ENCODE measurements at regions not wholly inside any gene's neighbourhood (a gene's known extent, or its start where the extent isn't known, plus 50 kb on each side); places are given as distances from the start of the nearest gene placed in this dataset.

DNA sequence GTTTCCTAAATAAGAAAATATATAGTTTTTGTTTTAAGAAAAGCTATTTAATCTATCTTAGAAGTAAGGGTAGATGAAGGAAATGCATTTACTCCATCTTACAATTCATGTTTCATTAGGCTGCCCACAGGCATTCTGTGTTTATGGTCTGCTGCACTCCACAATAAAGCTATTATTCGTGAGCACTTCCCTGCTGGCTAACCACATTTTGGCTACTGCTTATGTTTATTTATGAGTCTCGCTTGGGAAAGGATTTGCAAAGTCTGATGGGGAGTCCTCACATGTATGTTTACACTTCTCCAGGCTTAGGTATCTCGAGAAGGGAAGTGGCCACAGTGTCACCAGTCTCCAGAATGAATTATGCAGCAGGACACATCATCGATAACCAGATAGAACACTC, 260.8 kb upstream of the VCX start:
- Histone ChIP-seq H3K23ac (ENCODE audit: insufficient read length, low read depth, low read length) (no peak overlapping the region), H2AK5ac (ENCODE audit: insufficient read length, low read length) (no peak overlapping the region), H3K14ac (ENCODE audit: insufficient read depth, low read length) (no peak overlapping the region), H3K4me1 (ENCODE audit: insufficient read depth, low read length) (no peaks in the 10 kb centered on the region), H3K27me3 (ENCODE audit: insufficient read depth, low read length) (no peaks in the 10 kb centered on the region), H3T11ph (ENCODE audit: low read length) (no peak overlapping the region), H4K8ac (replicated peaks; ENCODE audit: insufficient read length, low read depth, low read length) (no peak overlapping the region), H3K4me2 (ENCODE audit: insufficient read depth, insufficient read length, low read length) (no peak overlapping the region), H3K23me2 (ENCODE audit: insufficient read length, low read depth, low read length, poor library complexity, severe bottlenecking) (no peaks in the 10 kb centered on the region), H3K18ac (ENCODE audit: insufficient read length, low read depth, low read length) (no peak overlapping the region), H2BK15ac (ENCODE audit: low read depth, low read length) (no peak overlapping the region), H3K9me3 (ENCODE audit: control insufficient read depth, low read depth, low read length) (no peaks in the 10 kb centered on the region), H2BK20ac (ENCODE audit: low read depth, low read length, poor library complexity, severe bottlenecking) (no peak overlapping the region), H2BK12ac (ENCODE audit: insufficient read length, low read depth, low read length) (no peak overlapping the region), H4K20me1 (ENCODE audit: control insufficient read depth, insufficient read depth, insufficient read length) (no peaks in the 10 kb centered on the region), H4K5ac (ENCODE audit: insufficient read length, low read depth, low read length) (no peak overlapping the region), H3K9ac (ENCODE audit: extremely low read depth, insufficient read length, low read length) (no peak overlapping the region), H3K27ac (ENCODE audit: insufficient read length, low read depth, low read length) (no peak overlapping the region), H3K79me1 (ENCODE audit: insufficient read depth, low read depth, low read length, poor library complexity, severe bottlenecking) (no peaks in the 10 kb centered on the region), H3K56ac (ENCODE audit: insufficient read length, low read depth, low read length) (no peak overlapping the region), H3K4ac (ENCODE audit: low read depth, low read length) (no peak overlapping the region), H3K79me2 (ENCODE audit: insufficient read depth, low read length) (no peaks in the 10 kb centered on the region), H4K91ac (ENCODE audit: insufficient read length, low read depth, low read length) (no peak overlapping the region), H2AFZ (ENCODE audit: low read length) (no peak overlapping the region), H2BK120ac (ENCODE audit: low read depth, low read length, poor library complexity, severe bottlenecking) (no peak overlapping the region), H2BK5ac (ENCODE audit: insufficient read length, low read length) (no peak overlapping the region)
- WGBS (ENCODE audit: extremely low coverage, insufficient read length, low lambda C conversion rate), result no CpG with 5 or more reads among the region's 4 CpGs
- H3K36me3 Mint-ChIP-seq (ENCODE audit: insufficient read depth in 1 of 3, low read depth in 3 of 3), result no peaks in the 10 kb centered on the region
- H3K27ac Mint-ChIP-seq, result no peak overlapping the region
- TF ChIP-seq, protein P1, sequence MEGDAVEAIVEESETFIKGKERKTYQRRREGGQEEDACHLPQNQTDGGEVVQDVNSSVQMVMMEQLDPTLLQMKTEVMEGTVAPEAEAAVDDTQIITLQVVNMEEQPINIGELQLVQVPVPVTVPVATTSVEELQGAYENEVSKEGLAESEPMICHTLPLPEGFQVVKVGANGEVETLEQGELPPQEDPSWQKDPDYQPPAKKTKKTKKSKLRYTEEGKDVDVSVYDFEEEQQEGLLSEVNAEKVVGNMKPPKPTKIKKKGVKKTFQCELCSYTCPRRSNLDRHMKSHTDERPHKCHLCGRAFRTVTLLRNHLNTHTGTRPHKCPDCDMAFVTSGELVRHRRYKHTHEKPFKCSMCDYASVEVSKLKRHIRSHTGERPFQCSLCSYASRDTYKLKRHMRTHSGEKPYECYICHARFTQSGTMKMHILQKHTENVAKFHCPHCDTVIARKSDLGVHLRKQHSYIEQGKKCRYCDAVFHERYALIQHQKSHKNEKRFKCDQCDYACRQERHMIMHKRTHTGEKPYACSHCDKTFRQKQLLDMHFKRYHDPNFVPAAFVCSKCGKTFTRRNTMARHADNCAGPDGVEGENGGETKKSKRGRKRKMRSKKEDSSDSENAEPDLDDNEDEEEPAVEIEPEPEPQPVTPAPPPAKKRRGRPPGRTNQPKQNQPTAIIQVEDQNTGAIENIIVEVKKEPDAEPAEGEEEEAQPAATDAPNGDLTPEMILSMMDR (conservative IDR thresholded peaks at IDR 0.05), result no peak
- no peak overlapping the region for H3K4me3 Mint-ChIP-seq
- H3K27me3 Mint-ChIP-seq (ENCODE audit: low read depth), result peaks cover 10% of the 10 kb centered on the region
- no peaks in the 10 kb centered on the region; a peak in 1 of 4 replicates for H3K4me1 Mint-ChIP-seq
- no peaks in the 10 kb centered on the region for H3K9me3 Mint-ChIP-seq
- DNase-seq, result no peak

All from H9 (cell line).